T-helper 2 cell (primary cell): ENCODE measurements at regions not wholly inside any gene's neighbourhood (a gene's known extent, or its start where the extent isn't known, plus 50 kb on each side); places are given as distances from the start of the nearest gene placed in this dataset.
"Not testable (repeated sequence)": the region's sequence is repeated elsewhere in the genome, so short reads cannot be mapped to it uniquely, and the experiment has no call there.

Source experiments
- DNase-seq, 5 experiments: peaks; one replicate each; pipeline versions ENCODE4 v3.0.0 to v3.0.0-alpha.2; 2012 to 2022

GRCh38 chr2:167748536-167748935 lies 498.9 kb downstream of the STK39 start:
- no peak for DNase-seq

- no peak for DNase-seq
Measured at GRCh38 chr2:167745667-167746066, 501.7 kb downstream of the STK39 start.

DNA sequence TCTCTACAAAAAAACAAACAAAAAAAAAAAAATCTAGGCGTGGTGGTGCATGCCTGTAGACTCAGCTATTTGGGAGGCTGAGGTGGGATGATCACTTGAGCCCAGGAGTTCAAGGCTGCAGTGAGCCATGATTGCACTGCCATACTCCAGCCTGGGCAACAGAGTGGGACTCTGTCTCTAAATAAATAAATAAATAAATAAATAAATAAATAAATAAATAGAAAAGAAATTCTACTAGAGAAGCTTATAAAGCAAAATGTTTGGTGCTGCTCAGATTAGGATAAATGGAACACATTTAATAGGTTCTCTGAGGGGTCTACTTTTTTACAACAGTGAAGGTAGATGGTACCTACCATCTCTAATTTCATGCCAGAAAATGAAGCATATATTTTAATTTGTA lies 507.5 kb downstream of the STK39 start:
- not testable (repeated sequence) for DNase-seq

DNA sequence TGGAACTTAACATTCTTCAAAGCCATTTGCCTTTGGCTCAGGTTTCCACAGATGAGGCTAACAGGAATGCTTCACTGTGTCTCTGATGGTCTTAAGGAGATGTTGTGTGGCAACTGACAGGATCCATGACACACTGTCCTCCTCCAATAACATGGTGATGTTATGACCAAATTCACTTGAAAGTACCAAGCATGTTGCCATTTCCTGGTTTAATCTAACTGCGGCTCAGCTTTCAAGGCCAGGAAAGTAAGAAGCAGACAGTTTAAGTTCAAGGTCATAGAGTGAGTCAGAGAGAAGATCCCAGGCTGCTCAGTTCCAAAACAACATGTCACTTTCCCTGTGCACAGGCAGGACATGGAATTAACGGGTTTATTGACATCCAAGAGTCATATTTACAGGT lies 513.6 kb downstream of the STK39 start:
- DNase-seq, result no peak

GRCh38 chr2:167732326-167732725 lies 515.1 kb downstream of the STK39 start:
- DNase-seq, result no peak

DNA sequence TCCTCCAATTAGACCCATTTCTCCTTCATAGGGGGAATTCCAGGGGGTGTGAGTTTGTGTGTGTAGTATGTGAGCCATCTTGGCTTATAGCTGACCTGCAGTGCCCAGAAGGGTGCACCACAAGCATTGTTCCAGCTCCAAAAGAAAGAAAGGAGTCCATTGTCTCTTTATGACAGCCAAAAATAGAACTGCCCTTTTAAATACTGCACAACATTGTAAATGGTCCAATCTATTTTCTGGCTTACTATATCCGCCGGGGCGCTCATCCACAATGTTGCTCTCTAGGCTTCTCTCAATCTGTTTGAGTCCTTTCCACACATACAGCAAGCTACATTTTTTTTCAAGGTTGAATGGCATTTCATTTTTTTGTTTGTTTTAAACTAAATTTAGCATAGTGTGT lies 517.5 kb downstream of the STK39 start:
- no peak for DNase-seq

GRCh38 chr2:167726788-167727187 lies 520.6 kb downstream of the STK39 start:
- no peak for DNase-seq

DNA sequence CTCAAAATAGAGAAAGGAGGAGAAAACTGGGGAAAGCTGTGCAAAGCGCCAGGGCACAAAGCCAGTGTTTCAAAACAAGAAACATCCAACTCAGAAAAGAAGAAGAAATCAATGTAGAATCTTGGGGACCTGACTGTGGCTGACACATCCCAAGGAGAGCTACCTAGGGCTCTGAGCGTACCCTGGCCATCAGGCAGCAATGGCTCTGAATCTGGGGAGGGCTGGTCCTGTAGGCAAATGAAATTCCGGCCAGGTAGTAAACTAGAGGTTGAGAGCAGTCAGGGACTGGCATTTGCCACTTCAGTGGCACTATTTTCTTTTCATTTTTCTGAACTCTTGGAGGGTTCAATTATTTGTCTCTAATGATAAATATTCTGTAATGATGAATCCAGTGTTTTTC lies 525.8 kb downstream of the STK39 start:
- no peak for DNase-seq

GRCh38 chr2:167719410-167719809 lies 528.0 kb downstream of the STK39 start:
- DNase-seq, result no peak

GRCh38 chr2:167718560-167718959 lies 528.8 kb downstream of the STK39 start:
- DNase-seq, result no peak

DNA sequence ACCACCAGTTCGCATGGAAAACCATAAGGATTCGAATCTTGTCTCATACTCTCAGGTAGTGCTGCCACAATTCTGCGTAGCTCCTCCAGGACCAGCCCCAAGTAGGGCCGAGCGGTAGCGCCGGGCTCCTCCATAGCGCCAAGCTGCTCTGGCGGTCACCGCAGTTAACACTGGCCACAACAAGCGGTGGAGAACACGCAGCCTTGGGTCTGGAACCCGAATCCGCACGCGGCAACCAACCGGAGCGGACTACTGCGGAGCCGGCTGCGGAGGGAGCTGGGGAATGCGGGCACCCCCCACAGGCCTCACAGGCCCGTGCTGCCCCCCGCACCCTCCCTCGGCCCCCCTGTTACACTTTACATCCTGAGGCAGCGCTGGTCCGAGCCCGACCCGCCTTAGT lies 531.5 kb downstream of the STK39 start:
- DNase-seq, result no peak

DNA sequence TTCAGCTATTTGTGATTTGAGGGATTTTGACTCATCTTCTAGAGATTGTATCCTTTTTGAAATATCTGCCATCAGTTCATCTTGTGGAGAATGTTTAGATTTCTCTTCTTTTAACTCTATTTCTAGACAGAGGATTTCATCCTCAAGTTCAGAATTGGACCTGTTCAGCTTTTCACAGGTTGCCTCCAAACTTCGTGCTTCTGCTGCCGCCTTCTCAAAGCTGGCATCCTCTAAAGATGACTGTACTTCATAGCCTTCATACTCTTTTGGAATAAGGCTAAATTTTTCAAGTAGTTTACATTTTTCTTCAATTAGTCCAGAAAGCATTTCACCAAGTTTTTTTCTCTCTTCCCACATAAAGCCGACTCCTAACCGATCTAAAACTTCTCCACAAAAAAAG lies 531.9 kb downstream of the STK39 start:
- DNase-seq, result not testable (repeated sequence)

- DNase-seq, result no peak
Measured at GRCh38 chr2:167712275-167712674, 535.1 kb downstream of the STK39 start.

DNA sequence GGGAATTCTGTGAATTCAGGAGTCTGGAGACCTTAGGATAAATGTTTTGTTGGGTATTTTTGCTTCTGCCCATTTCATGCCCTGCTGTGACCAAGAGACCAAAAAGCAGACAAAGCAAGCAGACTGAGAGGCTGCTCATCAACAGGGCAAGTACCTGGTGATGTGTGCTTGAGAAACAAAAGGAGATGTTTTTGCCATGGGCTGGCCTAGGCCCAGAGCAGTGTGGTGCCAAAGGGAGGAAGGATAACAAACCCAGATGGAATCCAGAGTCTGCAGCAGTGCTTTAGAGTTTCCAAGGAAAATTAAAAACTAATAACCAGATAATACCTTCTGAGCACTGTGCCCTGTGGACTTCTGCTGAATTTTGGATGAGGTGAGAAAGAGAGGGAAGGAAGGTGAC lies 538.4 kb downstream of the STK39 start:
- DNase-seq, result no peak

GRCh38 chr2:167706800-167707199 lies 540.6 kb downstream of the STK39 start:
- no peak for DNase-seq

- no peak for DNase-seq
Measured at GRCh38 chr2:167703441-167703840, 544.0 kb downstream of the STK39 start.

GRCh38 chr2:167702227-167702626 lies 545.2 kb downstream of the STK39 start:
- no peak for DNase-seq

DNA sequence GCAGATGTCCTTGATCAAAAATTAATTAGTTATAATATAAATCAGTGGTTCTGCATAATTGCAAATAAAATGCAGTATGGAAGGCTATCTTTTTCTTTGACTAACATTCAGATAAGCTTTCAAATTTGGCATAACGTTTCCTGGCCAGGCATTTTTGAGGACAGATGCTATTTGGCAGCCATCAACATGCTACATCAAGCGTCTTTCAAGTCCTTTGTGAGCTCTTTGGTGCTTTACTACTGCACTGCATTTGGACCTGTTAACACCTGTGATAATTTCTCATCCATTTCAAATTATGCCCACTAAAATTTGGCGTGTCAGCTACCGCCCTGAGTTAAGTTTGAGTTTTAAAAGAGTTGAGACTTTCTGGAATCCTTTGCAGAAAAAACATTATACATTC lies 545.7 kb downstream of the STK39 start:
- no peak for DNase-seq

- no peak for DNase-seq
Measured at GRCh38 chr2:167697948-167698347, 549.4 kb downstream of the STK39 start.

DNA sequence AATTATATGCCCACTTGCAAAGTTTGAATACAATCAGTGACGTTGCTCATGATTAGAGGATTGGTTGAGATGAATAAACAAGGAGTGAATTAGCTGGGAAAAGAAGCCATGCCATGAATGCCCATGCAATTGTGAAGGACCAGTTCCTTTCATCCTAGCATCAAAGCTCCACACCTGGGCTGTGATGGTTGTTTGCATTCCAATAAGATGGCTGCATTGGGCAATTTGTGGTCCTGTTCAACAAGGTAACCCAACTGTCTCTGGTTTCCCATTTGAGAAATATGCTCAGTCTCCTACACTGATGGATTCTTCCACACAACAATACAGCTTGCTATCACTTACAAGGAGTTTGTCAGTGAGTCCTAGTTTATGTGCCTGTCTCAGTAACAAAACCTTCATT lies 550.2 kb downstream of the STK39 start:
- DNase-seq, result no peak

- no peak for DNase-seq
Measured at GRCh38 chr2:167692936-167693335, 554.5 kb downstream of the STK39 start.

GRCh38 chr2:167692191-167692590 lies 555.2 kb downstream of the STK39 start:
- no peak for DNase-seq

DNA sequence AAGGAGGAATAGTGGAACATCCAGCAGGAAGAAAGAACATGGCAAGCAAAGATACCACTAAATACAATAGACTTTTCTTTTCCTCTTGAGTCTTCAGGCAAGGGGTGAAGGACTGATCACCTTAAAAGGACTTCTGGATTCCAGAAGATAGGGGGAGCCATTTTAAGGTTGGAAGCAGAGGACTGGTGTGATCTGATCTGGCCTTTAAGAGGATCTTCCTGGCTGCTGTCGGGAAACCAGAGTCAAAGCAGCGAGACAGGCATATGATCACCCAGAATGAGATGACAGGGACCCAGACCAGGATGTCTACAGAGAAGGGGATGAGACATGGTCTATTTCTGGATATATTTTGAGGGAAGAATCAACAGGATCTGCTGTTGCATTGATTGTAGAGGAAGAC lies 558.0 kb downstream of the STK39 start:
- no peak for DNase-seq

- no peak for DNase-seq
Measured at GRCh38 chr2:167686691-167687090, 560.7 kb downstream of the STK39 start.

DNA sequence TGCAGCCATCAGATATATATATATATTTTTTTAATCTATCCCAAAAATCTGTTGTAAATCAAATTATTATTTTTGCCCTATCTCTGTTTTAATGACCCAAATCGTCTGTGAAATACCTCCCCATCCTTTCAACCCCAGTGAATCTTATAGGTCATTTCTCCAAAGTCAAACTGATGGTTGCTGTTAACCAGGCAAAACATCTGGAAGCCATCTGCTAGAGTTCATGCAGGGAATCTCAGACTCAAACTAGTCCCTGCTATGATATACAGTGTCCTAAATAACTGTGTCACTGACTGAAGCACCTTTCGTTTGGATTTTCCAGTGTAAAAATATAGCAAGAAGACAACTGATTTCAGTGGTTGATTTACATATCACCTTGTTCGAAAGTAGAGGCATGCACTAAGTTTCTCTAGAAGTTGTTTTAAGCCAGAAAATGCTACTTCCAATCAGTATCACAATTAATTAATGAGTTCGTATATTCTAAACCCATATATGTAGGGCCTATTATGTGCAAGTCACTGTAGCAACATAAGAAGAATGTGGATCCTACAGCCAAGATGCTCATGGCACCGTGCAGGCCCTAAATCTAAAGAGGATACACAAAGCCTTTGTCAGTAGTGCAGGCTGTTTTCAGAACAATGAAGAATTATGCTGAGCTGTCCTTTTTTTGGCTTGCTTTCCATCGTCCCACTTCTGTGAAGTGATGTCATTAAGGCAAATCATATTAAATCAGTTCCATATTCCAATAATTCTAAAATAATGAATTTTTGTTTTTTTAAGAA lies 566.0 kb downstream of the STK39 start:
- no peak for DNase-seq
